A549 (cell line): ENCODE measurements at regions not wholly inside any gene's neighbourhood (a gene's known extent, or its start where the extent isn't known, plus 50 kb on each side); places are given as distances from the start of the nearest gene placed in this dataset.
"Not testable (repeated sequence)": the region's sequence is repeated elsewhere in the genome, so short reads cannot be mapped to it uniquely, and the experiment has no call there.

Experiments
- ATAC-seq, 2 experiments: fragments of 200-7000 bp in 1 of 2; fragments of >200 bp in 1 of 2; cut with Nextera tagmentation in 1 of 2; cut with Tn5 transposase in 1 of 2; 3 replicates each; pipeline versions ENCODE4 v1.8.0 to v1.9.1; 2018 to 2020; ENCODE audit warnings: mild to moderate bottlenecking in 1 of 2, moderate library complexity in 1 of 2
- CTCF ChIA-PET: fragments of 300-600 bp; sonication (Branson Sonifier 250); formaldehyde crosslinking; extraction: SDS; loops from one replicate; lab custom pipeline; 2021; ENCODE audit warnings: antibody characterized with exemption, inconsistent platforms; lab: Yijun Ruan, JAX
- POLR2A ChIA-PET: fragments of 350-600 bp; formaldehyde crosslinking; extraction: SDS; loops from one replicate; lab custom pipeline; 2021; ENCODE audit warnings: antibody characterized with exemption, inconsistent platforms; lab: Yijun Ruan, JAX
- DNase-seq, 2 experiments: peaks; one replicate each; pipeline versions ENCODE4 v3.0.0 to v3.0.0-alpha.2; 2011 to 2016; ENCODE audit warnings: low read depth in 1 of 2, low spot score in 1 of 2
- FAIRE-seq: peaks from 2 replicates; lab custom pipeline; 2011; peaks lifted over from hg19 to GRCh38; lab: Jason Lieb, UNC
- H3K27ac ChIP-seq, 2 experiments: fragments of >200 bp; sonication (Bioruptor Twin); formaldehyde crosslinking; 3 replicates each; pipeline ENCODE4 v1.5.1; 2016 to 2017
- H3K4me1 ChIP-seq: fragments of >200 bp; sonication (Bioruptor Twin); formaldehyde crosslinking; 3 replicates; pipeline ENCODE4 v1.6.1; 2016
- H3K4me2 ChIP-seq: fragments of >200 bp; sonication (Bioruptor Twin); formaldehyde crosslinking; 3 replicates; pipeline ENCODE4 v1.6.1; 2016
- H3K4me3 ChIP-seq: fragments of >200 bp; sonication (Bioruptor Twin); formaldehyde crosslinking; 3 replicates; pipeline ENCODE4 v1.5.1; 2016
- H3K9me3 ChIP-seq: fragments of >200 bp; sonication (Bioruptor Twin); formaldehyde crosslinking; 3 replicates; pipeline ENCODE4 v1.6.1; 2016
- BCL3 ChIP-seq: fragments of >200 bp; sonication (Bioruptor Twin); formaldehyde crosslinking; IDR thresholded peaks from 3 replicates; pipeline ENCODE4 v1.6.1; 2016
- CBX2 ChIP-seq: fragments of 200-600 bp; sonication (generic); IDR thresholded peaks from 2 replicates; pipeline ENCODE4 v1.6.1; 2016; ENCODE audit warnings: low read depth, mild to moderate bottlenecking, borderline replicate concordance
- CBX8 ChIP-seq: fragments of 200-600 bp; sonication (generic); IDR thresholded peaks from 2 replicates; pipeline ENCODE4 v1.6.1; 2016
- CEBPB ChIP-seq, 2 experiments: fragments of >200 bp in 1 of 2; sonication (Bioruptor Twin) in 1 of 2; formaldehyde crosslinking in 1 of 2; IDR thresholded peaks; 2 replicates each; pipeline ENCODE4 v1.6.1; 2012 to 2016
- E2F6 ChIP-seq: IDR thresholded peaks from 2 replicates; pipeline ENCODE4 v1.6.1; 2012; ENCODE audit warnings: low read depth, borderline replicate concordance
- ELK1 ChIP-seq: fragments of 150-350 bp; IDR thresholded peaks from 2 replicates; pipeline ENCODE4 v1.6.1; 2014; ENCODE audit warnings: low read depth, mild to moderate bottlenecking, low read length
- FOSL2 ChIP-seq, 2 experiments: fragments of 450-650 bp in 1 of 2; fragments of >200 bp in 1 of 2; sonication (Bioruptor Twin) in 1 of 2; formaldehyde crosslinking; IDR thresholded peaks; 2 replicates each; pipeline versions ENCODE4 v1.5.0 to v1.6.1; 2016 to 2020; ENCODE audit warnings: mild to moderate bottlenecking in 1 of 2, moderate library complexity in 1 of 2
- HES2 ChIP-seq: fragments of >200 bp; sonication (Bioruptor Twin); formaldehyde crosslinking; IDR thresholded peaks from 2 replicates; pipeline ENCODE4 v1.6.1; 2016
- HEYL ChIP-seq: fragments of 250-450 bp; sonication (Bioruptor Pico); IDR thresholded peaks from 2 replicates; pipeline ENCODE4 v1.8.0; 2021; ENCODE audit warnings: mild to moderate bottlenecking, moderate library complexity
- HOXA7 ChIP-seq: fragments of 250-450 bp; sonication (Bioruptor Pico); IDR thresholded peaks from 2 replicates; pipeline ENCODE4 v1.5.0; 2020; ENCODE audit warnings: mild to moderate bottlenecking, moderate library complexity
- NPAS2 ChIP-seq: fragments of 250-450 bp; sonication (Bioruptor Pico); IDR thresholded peaks from 2 replicates; pipeline ENCODE4 v1.8.0; 2022; ENCODE audit warnings: mild to moderate bottlenecking, moderate library complexity, borderline replicate concordance
- NR3C1 ChIP-seq: fragments of >200 bp; sonication (Bioruptor Twin); formaldehyde crosslinking; IDR thresholded peaks from 3 replicates; pipeline ENCODE4 v1.6.1; 2017
- PBX3 ChIP-seq: IDR thresholded peaks from 2 replicates; pipeline ENCODE4 v1.6.1; 2012
- POLR2A ChIP-seq: IDR thresholded peaks from 2 replicates; pipeline ENCODE4 v1.6.1; 2012; ENCODE audit warnings: mild to moderate bottlenecking, low read length
- POLR2AphosphoS2 ChIP-seq: conservative IDR thresholded peaks from 2 replicates; pipeline ENCODE4 v1.6.1; 2012; ENCODE audit warnings: low read length, improper control_type of control experiment, inconsistent platforms
- RAD21 ChIP-seq, 2 experiments: fragments of >200 bp in 1 of 2; sonication (Bioruptor Twin) in 1 of 2; formaldehyde crosslinking in 1 of 2; IDR thresholded peaks in 1 of 2; conservative IDR thresholded peaks in 1 of 2; 2 replicates in 1 of 2; 3 replicates in 1 of 2; pipeline ENCODE4 v1.6.1; 2012 to 2018; ENCODE audit warnings: inconsistent platforms in 1 of 2
- RCOR1 ChIP-seq: fragments of 150-350 bp; IDR thresholded peaks from 2 replicates; pipeline ENCODE4 v1.6.1; 2014; ENCODE audit warnings: antibody characterized with exemption, low read length, low read depth
- REST ChIP-seq: fragments of 200-600 bp; sonication (generic); IDR thresholded peaks from 2 replicates; pipeline ENCODE4 v1.6.1; 2016; ENCODE audit warnings: antibody characterized with exemption, mild to moderate bottlenecking, moderate library complexity
- TFCP2L1 ChIP-seq: fragments of 250-450 bp; sonication (Bioruptor Pico); IDR thresholded peaks from 2 replicates; pipeline ENCODE4 v1.5.0; 2021; ENCODE audit warnings: mild to moderate bottlenecking
- ZNF302 ChIP-seq: fragments of 250-450 bp; sonication (Bioruptor Pico); IDR thresholded peaks from 2 replicates; pipeline ENCODE4 v1.9.0; 2021; ENCODE audit warnings: inconsistent platforms, mild to moderate bottlenecking, moderate library complexity
- WGBS: methylation state at CpG from one replicate; pipeline ENCODE4 v1.1.6; 2017; ENCODE audit errors: missing lambda C conversion rate; 5-methylcytosine and 5-hydroxymethylcytosine counted together

- no peaks in the 10 kb centered on the region for H3K4me1 ChIP-seq
- ATAC-seq, result peak in 1 of 2 experiments; percentile 50; a peak in 1 of 6 replicates
- 90% methylated on average over 2 of the region's 2 CpGs for WGBS
- ChIA-PET CTCF (no interaction called here), POLR2A (no interaction called here)
- FAIRE-seq, result no peak
- H3K9me3 ChIP-seq, result no peaks in the 10 kb centered on the region
- DNase-seq, result no peak
- no peak overlapping the region for H3K4me2 ChIP-seq
- no peak overlapping the region for H3K4me3 ChIP-seq
- TF ChIP-seq POLR2A, result no peak
- H3K27ac ChIP-seq, result no peak overlapping the region
Observed at GRCh38 chr16:79836144-79836543, 235.6 kb upstream of the MAF start.

GRCh38 chr16:79835194-79835593 is 234.7 kb upstream of the MAF start:
- 72% methylated on average over 7 of the region's 7 CpGs for WGBS
- CTCF ChIA-PET, result no interaction called here
- no peak overlapping the region for H3K4me2 ChIP-seq
- no peak overlapping the region for H3K4me3 ChIP-seq
- H3K27ac ChIP-seq, result no peak overlapping the region
- no peak for FAIRE-seq
- no peaks in the 10 kb centered on the region for H3K9me3 ChIP-seq
- TF ChIP-seq ELK1, result no peak
- TF ChIP-seq CBX2, result no peak
- no peak for TF ChIP-seq HES2
- TF ChIP-seq PBX3, result no peak
- no peak for DNase-seq
- POLR2A ChIA-PET, result no interaction called here
- ATAC-seq, result no peak
- no peaks in the 10 kb centered on the region for H3K4me1 ChIP-seq

- no peak for TF ChIP-seq FOSL2 (IDR thresholded peaks at IDR 0.05)
- no peak for TF ChIP-seq FOSL2 (CRISPR knock-in tag; IDR thresholded peaks at IDR 0.05)
- no peak for TF ChIP-seq HEYL (CRISPR knock-in tag)
- H3K9me3 ChIP-seq, result no peaks in the 10 kb centered on the region
- no peak overlapping the region for H3K4me2 ChIP-seq
- no peaks in the 10 kb centered on the region for H3K4me1 ChIP-seq
- 68% methylated on average over 4 of the region's 4 CpGs for WGBS
- ChIA-PET POLR2A (no interaction called here), CTCF (no interaction called here)
- no peak for ATAC-seq
- DNase-seq, result no peak
- no peak overlapping the region for H3K4me3 ChIP-seq
- no peak for FAIRE-seq
- H3K27ac ChIP-seq, result no peak overlapping the region
Observed at GRCh38 chr16:79834720-79835119, 234.2 kb upstream of the MAF start.

- H3K27ac ChIP-seq, DNase-seq, H3K9me3 ChIP-seq, POLR2A ChIA-PET, CTCF ChIA-PET, H3K4me2 ChIP-seq, FAIRE-seq, H3K4me1 ChIP-seq, ATAC-seq, H3K4me3 ChIP-seq: not testable (repeated sequence)
Observed at GRCh38 chr16:79834003-79834402, 233.5 kb upstream of the MAF start.

GRCh38 chr16:79833559-79833958 is 233.0 kb upstream of the MAF start:
- CTCF ChIA-PET, result no interaction called here
- WGBS, result 31% methylated on average over 4 of the region's 4 CpGs
- ATAC-seq, result no peak
- no peak for FAIRE-seq
- DNase-seq, result no peak
- Histone ChIP-seq H3K9me3 (no peaks in the 10 kb centered on the region), H3K27ac (no peak overlapping the region), H3K4me2 (no peak overlapping the region), H3K4me1 (no peaks in the 10 kb centered on the region), H3K4me3 (no peak overlapping the region)
- POLR2A ChIA-PET, result no interaction called here
- TF ChIP-seq RAD21 (conservative IDR thresholded peaks at IDR 0.05 in 1 of 2, IDR thresholded peaks at IDR 0.05 in 1 of 2) (no peak), CBX8 (no peak), TFCP2L1 (no peak), CEBPB (IDR thresholded peaks at IDR 0.05) (no peak), ZNF302 (CRISPR knock-in tag) (no peak), NR3C1 (no peak), NPAS2 (CRISPR knock-in tag) (no peak), HOXA7 (CRISPR knock-in tag) (no peak), POLR2AphosphoS2 (no peak), REST (no peak), FOSL2 (IDR thresholded peaks at IDR 0.05) (no peak), FOSL2 (CRISPR knock-in tag; IDR thresholded peaks at IDR 0.05) (no peak), BCL3 (no peak), E2F6 (no peak), RCOR1 (no peak)
